K562 (cell line): ENCODE measurements at regions not wholly inside any gene's neighbourhood (a gene's known extent, or its start where the extent isn't known, plus 50 kb on each side); places are given as distances from the start of the nearest gene placed in this dataset.

ENCODE experiments used
- ATAC-seq: fragments of 200-7000 bp; cut with Tn5 transposase; 3 replicates; pipeline ENCODE4 v1.9.1; 2020; ENCODE audit warnings: moderate library complexity
- BruUV-seq: library from RNA; stranded (reverse); fragments of 400-500 nt; replicated peaks from 2 replicates; lab custom pipeline; 2021; lab: Mats Ljungman, UMichigan
- CTCF ChIA-PET: fragments of 300-600 bp; formaldehyde crosslinking; extraction: SDS; loops from one replicate; lab custom pipeline; 2021; ENCODE audit warnings: low intra/inter-chr PET ratio; lab: Yijun Ruan, JAX
- POLR2A ChIA-PET: fragments of 300-600, 350-650 bp; sonication (Branson Sonifier 250); formaldehyde crosslinking; extraction: SDS; loops from one replicate; lab custom pipeline; 2021; ENCODE audit warnings: antibody characterized with exemption, inconsistent platforms; lab: Yijun Ruan, JAX
- DNase-seq, 4 experiments: peaks; one replicate each; pipeline versions ENCODE4 v3.0.0 to v3.0.0-alpha.2; 2011 to 2018; ENCODE audit warnings: low spot score in 3 of 4, mixed read lengths in 3 of 4; ENCODE audit errors: extremely low read depth in 1 of 4
- FAIRE-seq: peaks from 2 replicates; lab custom pipeline; 2011; peaks lifted over from hg19 to GRCh38; lab: Jason Lieb, UNC
- H2AFZ ChIP-seq: 2 replicates; pipeline ENCODE4 v1.6.0; 2011; ENCODE audit warnings: low read depth, low read length, control low read depth, inconsistent platforms
- H3K27ac ChIP-seq: fragments of 200-600 bp; 3 replicates; pipeline ENCODE4 v1.8.0; 2011; ENCODE audit warnings: low read depth, mild to moderate bottlenecking, control low read depth, inconsistent platforms, low read length, moderate library complexity, mixed read lengths; ENCODE audit errors: extremely low read depth
- H3K27me3 ChIP-seq, 2 experiments: fragments of 300-600 bp in 1 of 2; 2 replicates in 1 of 2; 3 replicates in 1 of 2; pipeline versions ENCODE4 v1.6.0 to v1.8.0; 2011; ENCODE audit warnings: inconsistent platforms in 2 of 2, low read length in 2 of 2, mild to moderate bottlenecking in 1 of 2, mixed read lengths in 1 of 2, moderate library complexity in 1 of 2; ENCODE audit not compliant: control insufficient read depth in 2 of 2, insufficient read depth in 2 of 2
- H3K36me3 ChIP-seq: fragments of 300-600 bp; 3 replicates; pipeline ENCODE4 v1.8.0; 2011; ENCODE audit warnings: mild to moderate bottlenecking, low read length, inconsistent platforms; ENCODE audit not compliant: control insufficient read depth, insufficient read depth
- H3K4me1 ChIP-seq, 2 experiments: fragments of 200-600 bp in 1 of 2; replicated peaks in 1 of 2; 2 replicates in 1 of 2; 3 replicates in 1 of 2; pipeline versions ENCODE4 v1.5.1 to v1.8.0; 2011; ENCODE audit warnings: inconsistent platforms in 2 of 2, low read length in 2 of 2, mild to moderate bottlenecking in 1 of 2, mixed read lengths in 1 of 2, moderate library complexity in 1 of 2; ENCODE audit not compliant: control insufficient read depth in 2 of 2, insufficient read depth in 2 of 2
- H3K4me2 ChIP-seq: 2 replicates; pipeline ENCODE4 v1.6.1; 2011; ENCODE audit warnings: low read length, control low read depth, inconsistent platforms, mixed read lengths; ENCODE audit not compliant: insufficient read depth
- H3K4me3 ChIP-seq: fragments of 200-600 bp; sonication (generic), shearing (Covaris generic); 2 replicates; pipeline ENCODE4 v1.5.1; 2016; ENCODE audit warnings: control low read depth, inconsistent platforms
- H3K79me2 ChIP-seq: fragments of 200-600 bp; 3 replicates; pipeline ENCODE4 v1.8.0; 2011; ENCODE audit warnings: low read length, inconsistent platforms; ENCODE audit not compliant: control insufficient read depth, insufficient read depth
- H3K9ac ChIP-seq, 2 experiments: 2 replicates each; pipeline versions ENCODE4 v1.6.0 to v1.6.1; 2011; ENCODE audit warnings: low read depth in 2 of 2, low read length in 2 of 2, control low read depth in 1 of 2, inconsistent platforms in 1 of 2, mild to moderate bottlenecking in 1 of 2, mixed read lengths in 1 of 2; ENCODE audit not compliant: insufficient read depth in 1 of 2
- H3K9me1 ChIP-seq: one replicate; pipeline ENCODE4 v1.6.0; 2011; ENCODE audit warnings: inconsistent platforms, mild to moderate bottlenecking, low read length, moderate library complexity; ENCODE audit not compliant: control insufficient read depth, insufficient read depth
- H3K9me3 ChIP-seq: replicated peaks from 2 replicates; pipeline ENCODE4 v1.5.1; 2011; ENCODE audit warnings: low read depth, low read length, inconsistent platforms; ENCODE audit not compliant: control insufficient read depth, insufficient read depth
- H4K20me1 ChIP-seq: replicated peaks from 2 replicates; pipeline ENCODE4 v1.6.1; 2011; ENCODE audit warnings: low read length, inconsistent platforms, mixed read lengths; ENCODE audit not compliant: control insufficient read depth, insufficient read depth
- NCOR1 ChIP-seq: fragments of 450-650 bp; IDR thresholded peaks from 2 replicates; pipeline ENCODE4 v1.6.1; 2016; ENCODE audit warnings: mild to moderate bottlenecking, moderate library complexity
- NFIC ChIP-seq: fragments of 450-650 bp; IDR thresholded peaks from 2 replicates; pipeline ENCODE4 v1.6.1; 2017; ENCODE audit warnings: mild to moderate bottlenecking, inconsistent platforms
- NR2C1 ChIP-seq, 2 experiments: fragments of 450-650 bp; IDR thresholded peaks; 2 replicates each; pipeline ENCODE4 v1.6.1; 2017; ENCODE audit warnings: mild to moderate bottlenecking in 2 of 2, antibody characterized with exemption in 1 of 2, inconsistent platforms in 1 of 2, missing compliant biosample characterization in 1 of 2, missing genetic modification characterization in 1 of 2
- PRPF4 ChIP-seq: fragments of 200-400 bp; formaldehyde crosslinking; IDR thresholded peaks from one replicate; pipeline ENCODE4 v1.6.1; 2017; ENCODE audit warnings: low read length, low read depth, mild to moderate bottlenecking; ENCODE audit not compliant: insufficient read depth, poor library complexity, severe bottlenecking
- SAP30 ChIP-seq: fragments of 200-600 bp; sonication (generic); IDR thresholded peaks from 2 replicates; pipeline ENCODE4 v1.6.1; 2012; ENCODE audit warnings: borderline replicate concordance, low read depth, mild to moderate bottlenecking, moderate library complexity, low read length, control low read depth, inconsistent platforms; ENCODE audit not compliant: insufficient read depth, poor library complexity, severe bottlenecking
- SRSF1 ChIP-seq: fragments of 200-400 bp; formaldehyde crosslinking; IDR thresholded peaks from 2 replicates; pipeline ENCODE4 v1.6.1; 2017; ENCODE audit warnings: mild to moderate bottlenecking, low read depth, low read length, moderate library complexity
- TFAM ChIP-seq: fragments of 250-450 bp; sonication (Bioruptor Pico); conservative IDR thresholded peaks from 2 replicates; pipeline ENCODE4 v1.5.0; 2021; ENCODE audit warnings: mild to moderate bottlenecking, moderate library complexity
- ZNF785 ChIP-seq: fragments of 250-450 bp; sonication (Bioruptor Pico); IDR thresholded peaks from 2 replicates; pipeline ENCODE4 v1.4.0; 2020; ENCODE audit warnings: mild to moderate bottlenecking
- ZSCAN32 ChIP-seq: fragments of 450-650 bp; formaldehyde crosslinking; IDR thresholded peaks from 2 replicates; pipeline ENCODE4 v1.4.0; 2020; ENCODE audit warnings: mild to moderate bottlenecking, moderate library complexity
- WGBS: fragments of 100-300 bp; shearing (Covaris generic); methylation state at CpG from one replicate; pipeline ENCODE4 v1.1.6; 2016; ENCODE audit warnings: low coverage, mixed read lengths; ENCODE audit not compliant: insufficient coverage; ENCODE audit errors: missing lambda C conversion rate; 5-methylcytosine and 5-hydroxymethylcytosine counted together
- in situ Hi-C: fragments of 300-500 bp; cut with MboI; formaldehyde crosslinking; loops from 4 replicates; pipeline ENCODE4 v1.15.0; 2018; ENCODE audit warnings: inconsistent platforms, mixed read lengths
- intact Hi-C: fragments of 100-400 bp; cut with micrococcal nuclease; formaldehyde crosslinking; loops from 2 replicates; pipeline ENCODE4 v1.14.2; 2022
- TF ChIP-seq, protein P1 (sequence below): fragments of 250-450 bp; sonication (Bioruptor Pico); IDR thresholded peaks from 2 replicates; pipeline ENCODE4 v1.5.0; 2021
- TF ChIP-seq, protein P2 (sequence below): conservative IDR thresholded peaks from 2 replicates; pipeline ENCODE4 v1.6.1; 2011; ENCODE audit warnings: low read depth, mild to moderate bottlenecking, low read length; ENCODE audit not compliant: control insufficient read depth
- TF ChIP-seq, protein P3 (sequence below): fragments of 250-450 bp; sonication (Bioruptor Pico); IDR thresholded peaks from 2 replicates; pipeline ENCODE4 v1.8.0; 2021; ENCODE audit warnings: borderline replicate concordance, mild to moderate bottlenecking, moderate library complexity; ENCODE audit not compliant: poor library complexity, severe bottlenecking
- TF ChIP-seq, protein P4 (sequence below): fragments of 200-800 bp; sonication (Bioruptor generic); IDR thresholded peaks from 2 replicates; pipeline ENCODE4 v1.6.1; 2017; ENCODE audit warnings: missing genetic modification characterization, missing compliant biosample characterization
- TF ChIP-seq, protein P5 (sequence below): sonication (generic); formaldehyde crosslinking; IDR thresholded peaks from 2 replicates; pipeline ENCODE4 v1.4.0; 2020; ENCODE audit warnings: mild to moderate bottlenecking, missing genetic modification reagents

DNA sequence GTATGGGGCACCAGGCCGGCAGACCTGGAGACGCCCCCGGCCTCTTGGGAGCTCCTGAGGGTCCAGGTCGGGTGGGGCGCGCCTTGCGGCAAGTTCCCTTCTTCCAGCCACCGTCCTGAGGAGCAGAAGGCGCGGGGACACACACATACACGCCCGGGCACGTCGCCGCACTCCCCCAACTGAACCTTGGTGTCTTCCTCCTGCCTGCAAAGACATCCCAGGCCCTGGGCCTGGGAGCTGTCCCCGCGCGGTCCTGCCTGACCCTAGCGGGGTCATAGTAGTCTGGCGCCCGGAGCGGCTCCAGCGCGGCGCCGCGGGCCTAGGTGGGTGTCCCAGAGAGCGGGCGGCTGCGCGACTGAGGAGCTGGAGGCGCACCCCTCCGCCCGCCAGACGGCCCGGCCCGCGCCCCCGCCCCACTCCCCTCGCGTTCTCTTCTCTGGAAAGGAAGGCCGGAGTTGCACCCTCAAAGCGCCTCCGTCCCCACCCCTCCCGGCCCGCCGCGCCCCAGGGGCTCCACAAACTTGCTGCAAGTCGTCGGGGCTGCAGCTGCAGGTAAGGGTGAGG, 185.9 kb upstream of the LINGO1 start:
- H2AFZ ChIP-seq, result no peak overlapping the region
- TF ChIP-seq NR2C1 (IDR thresholded peaks at IDR 0.05) (no peak), NR2C1 (tag; IDR thresholded peaks at IDR 0.05) (no peak), SAP30 (no peak), NCOR1 (no peak), ZSCAN32 (CRISPR knock-in tag) (no peak), TFAM (CRISPR knock-in tag) (no peak), ZNF785 (CRISPR knock-in tag) (no peak), SRSF1 (no peak), PRPF4 (no peak), NFIC (no peak)
- TF ChIP-seq, protein P1, sequence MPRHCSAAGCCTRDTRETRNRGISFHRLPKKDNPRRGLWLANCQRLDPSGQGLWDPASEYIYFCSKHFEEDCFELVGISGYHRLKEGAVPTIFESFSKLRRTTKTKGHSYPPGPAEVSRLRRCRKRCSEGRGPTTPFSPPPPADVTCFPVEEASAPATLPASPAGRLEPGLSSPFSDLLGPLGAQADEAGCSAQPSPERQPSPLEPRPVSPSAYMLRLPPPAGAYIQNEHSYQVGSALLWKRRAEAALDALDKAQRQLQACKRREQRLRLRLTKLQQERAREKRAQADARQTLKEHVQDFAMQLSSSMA (CRISPR knock-in tag), result no peak
- TF ChIP-seq, protein P2, sequence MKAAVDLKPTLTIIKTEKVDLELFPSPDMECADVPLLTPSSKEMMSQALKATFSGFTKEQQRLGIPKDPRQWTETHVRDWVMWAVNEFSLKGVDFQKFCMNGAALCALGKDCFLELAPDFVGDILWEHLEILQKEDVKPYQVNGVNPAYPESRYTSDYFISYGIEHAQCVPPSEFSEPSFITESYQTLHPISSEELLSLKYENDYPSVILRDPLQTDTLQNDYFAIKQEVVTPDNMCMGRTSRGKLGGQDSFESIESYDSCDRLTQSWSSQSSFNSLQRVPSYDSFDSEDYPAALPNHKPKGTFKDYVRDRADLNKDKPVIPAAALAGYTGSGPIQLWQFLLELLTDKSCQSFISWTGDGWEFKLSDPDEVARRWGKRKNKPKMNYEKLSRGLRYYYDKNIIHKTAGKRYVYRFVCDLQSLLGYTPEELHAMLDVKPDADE, result no peak
- TF ChIP-seq, protein P3, sequence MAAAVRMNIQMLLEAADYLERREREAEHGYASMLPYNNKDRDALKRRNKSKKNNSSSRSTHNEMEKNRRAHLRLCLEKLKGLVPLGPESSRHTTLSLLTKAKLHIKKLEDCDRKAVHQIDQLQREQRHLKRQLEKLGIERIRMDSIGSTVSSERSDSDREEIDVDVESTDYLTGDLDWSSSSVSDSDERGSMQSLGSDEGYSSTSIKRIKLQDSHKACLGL (CRISPR knock-in tag), result no peak
- TF ChIP-seq, protein P4, sequence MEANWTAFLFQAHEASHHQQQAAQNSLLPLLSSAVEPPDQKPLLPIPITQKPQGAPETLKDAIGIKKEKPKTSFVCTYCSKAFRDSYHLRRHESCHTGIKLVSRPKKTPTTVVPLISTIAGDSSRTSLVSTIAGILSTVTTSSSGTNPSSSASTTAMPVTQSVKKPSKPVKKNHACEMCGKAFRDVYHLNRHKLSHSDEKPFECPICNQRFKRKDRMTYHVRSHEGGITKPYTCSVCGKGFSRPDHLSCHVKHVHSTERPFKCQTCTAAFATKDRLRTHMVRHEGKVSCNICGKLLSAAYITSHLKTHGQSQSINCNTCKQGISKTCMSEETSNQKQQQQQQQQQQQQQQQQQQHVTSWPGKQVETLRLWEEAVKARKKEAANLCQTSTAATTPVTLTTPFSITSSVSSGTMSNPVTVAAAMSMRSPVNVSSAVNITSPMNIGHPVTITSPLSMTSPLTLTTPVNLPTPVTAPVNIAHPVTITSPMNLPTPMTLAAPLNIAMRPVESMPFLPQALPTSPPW (CRISPR knock-in tag), result no peak
- TF ChIP-seq, protein P5, sequence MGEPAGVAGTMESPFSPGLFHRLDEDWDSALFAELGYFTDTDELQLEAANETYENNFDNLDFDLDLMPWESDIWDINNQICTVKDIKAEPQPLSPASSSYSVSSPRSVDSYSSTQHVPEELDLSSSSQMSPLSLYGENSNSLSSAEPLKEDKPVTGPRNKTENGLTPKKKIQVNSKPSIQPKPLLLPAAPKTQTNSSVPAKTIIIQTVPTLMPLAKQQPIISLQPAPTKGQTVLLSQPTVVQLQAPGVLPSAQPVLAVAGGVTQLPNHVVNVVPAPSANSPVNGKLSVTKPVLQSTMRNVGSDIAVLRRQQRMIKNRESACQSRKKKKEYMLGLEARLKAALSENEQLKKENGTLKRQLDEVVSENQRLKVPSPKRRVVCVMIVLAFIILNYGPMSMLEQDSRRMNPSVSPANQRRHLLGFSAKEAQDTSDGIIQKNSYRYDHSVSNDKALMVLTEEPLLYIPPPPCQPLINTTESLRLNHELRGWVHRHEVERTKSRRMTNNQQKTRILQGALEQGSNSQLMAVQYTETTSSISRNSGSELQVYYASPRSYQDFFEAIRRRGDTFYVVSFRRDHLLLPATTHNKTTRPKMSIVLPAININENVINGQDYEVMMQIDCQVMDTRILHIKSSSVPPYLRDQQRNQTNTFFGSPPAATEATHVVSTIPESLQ, result no peak
- no peak overlapping the region for H3K27ac ChIP-seq
- H3K9me3 ChIP-seq, result no peaks in the 10 kb centered on the region
- no peak for DNase-seq
- FAIRE-seq, result no peak
- in situ Hi-C loops (no loop called here), intact Hi-C loops (no loop called here)
- no peak overlapping the region for H3K4me3 ChIP-seq
- peaks cover 0 to 26% of the 10 kb centered on the region in 2 experiments; a peak in 2 of 5 replicates for H3K4me1 ChIP-seq
- no TSS peak for BruUV-seq
- peaks cover 4% of the 10 kb centered on the region for H3K9me1 ChIP-seq
- peaks cover 27% of the 10 kb centered on the region for H4K20me1 ChIP-seq
- no peak for ATAC-seq
- no peaks in the 10 kb centered on the region for H3K79me2 ChIP-seq
- H3K9ac ChIP-seq, result no peak overlapping the region
- peaks cover 9 to 71% of the 10 kb centered on the region in 2 experiments; a peak in 4 of 5 replicates for H3K27me3 ChIP-seq
- POLR2A ChIA-PET, result no interaction called here
- CTCF ChIA-PET, result interaction anchor here (7.3 kb wide), 1 partner anchor 185 kb away, joined by 97 read pairs; the partner anchor contains the start of gene LINGO1
- WGBS, result 29% methylated on average over 23 of the region's 50 CpGs
- H3K36me3 ChIP-seq, result no peaks in the 10 kb centered on the region
- H3K4me2 ChIP-seq, result no peak overlapping the region
